Astrocyte (in vitro differentiated cells and primary cell): ENCODE measurements at regions not wholly inside any gene's neighbourhood (a gene's known extent, or its start where the extent isn't known, plus 50 kb on each side); places are given as distances from the start of the nearest gene placed in this dataset.

ENCODE experiments used
- DNase-seq: peaks from one replicate; pipeline ENCODE4 v3.0.0-alpha.2; 2010; ENCODE audit warnings: low read depth
- FAIRE-seq: peaks from 2 replicates; lab custom pipeline; 2011; peaks lifted over from hg19 to GRCh38; lab: Jason Lieb, UNC
- H2AFZ ChIP-seq: 2 replicates; pipeline ENCODE4 v1.6.0; 2012; ENCODE audit warnings: low read depth, low read length, inconsistent platforms
- H3K27ac ChIP-seq: 2 replicates; pipeline ENCODE4 v1.5.1; 2011; ENCODE audit warnings: low read depth, low read length, inconsistent platforms
- H3K27me3 ChIP-seq: 2 replicates; pipeline ENCODE4 v1.6.0; 2011; ENCODE audit warnings: low read length, inconsistent platforms; ENCODE audit not compliant: insufficient read depth
- H3K36me3 ChIP-seq: 2 replicates; pipeline ENCODE4 v1.5.1; 2011; ENCODE audit warnings: low read length, inconsistent platforms; ENCODE audit not compliant: insufficient read depth
- H3K4me1 ChIP-seq: 2 replicates; pipeline ENCODE4 v1.5.1; 2011; ENCODE audit warnings: low read length, inconsistent platforms; ENCODE audit not compliant: insufficient read depth
- H3K4me2 ChIP-seq: 2 replicates; pipeline ENCODE4 v1.6.0; 2012; ENCODE audit warnings: low read length, inconsistent platforms
- H3K4me3 ChIP-seq: 2 replicates; pipeline ENCODE4 v1.5.1; 2011; ENCODE audit warnings: low read depth, mild to moderate bottlenecking, low read length, inconsistent platforms; ENCODE audit not compliant: insufficient read depth
- H3K79me2 ChIP-seq: 2 replicates; pipeline ENCODE4 v1.6.0; 2012; ENCODE audit warnings: mild to moderate bottlenecking, low read length, inconsistent platforms; ENCODE audit not compliant: insufficient read depth
- H3K9ac ChIP-seq: 2 replicates; pipeline ENCODE4 v1.6.0; 2012; ENCODE audit warnings: mild to moderate bottlenecking, low read length, inconsistent platforms
- H3K9me3 ChIP-seq: 2 replicates; pipeline ENCODE4 v1.5.1; 2012; ENCODE audit warnings: low read depth, mild to moderate bottlenecking, low read length, inconsistent platforms; ENCODE audit not compliant: insufficient read depth
- H4K20me1 ChIP-seq: 2 replicates; pipeline ENCODE4 v1.6.0; 2012; ENCODE audit warnings: low read length, inconsistent platforms; ENCODE audit not compliant: insufficient read depth
- H3K27ac Mint-ChIP-seq: one replicate; pipeline ENCODE4 v1.8.0; 2021; ENCODE audit warnings: mild to moderate bottlenecking, mixed read lengths; ENCODE audit not compliant: unreplicated experiment
- H3K27me3 Mint-ChIP-seq: one replicate; pipeline ENCODE4 v1.8.0; 2021; ENCODE audit warnings: low read depth, mixed read lengths; ENCODE audit not compliant: unreplicated experiment
- H3K36me3 Mint-ChIP-seq: one replicate; pipeline ENCODE4 v1.8.0; 2021; ENCODE audit warnings: low read depth, mixed read lengths; ENCODE audit not compliant: unreplicated experiment
- H3K4me1 Mint-ChIP-seq: one replicate; pipeline ENCODE4 v1.8.0; 2021; ENCODE audit warnings: low read depth, mixed read lengths; ENCODE audit not compliant: unreplicated experiment
- H3K4me3 Mint-ChIP-seq: one replicate; pipeline ENCODE4 v1.8.0; 2021; ENCODE audit warnings: mild to moderate bottlenecking, moderate library complexity, mixed read lengths; ENCODE audit not compliant: unreplicated experiment
- H3K9me3 Mint-ChIP-seq: one replicate; pipeline ENCODE4 v1.8.0; 2021; ENCODE audit warnings: mild to moderate bottlenecking, mixed read lengths; ENCODE audit not compliant: unreplicated experiment
- EZH2 ChIP-seq: IDR thresholded peaks from 2 replicates; pipeline ENCODE4 v1.6.1; 2012; ENCODE audit warnings: mild to moderate bottlenecking, low read length, inconsistent platforms; ENCODE audit not compliant: insufficient read depth
- TF ChIP-seq, protein P1 (sequence below): IDR thresholded peaks from 2 replicates; pipeline ENCODE4 v1.5.1; 2011; ENCODE audit warnings: low read depth, mild to moderate bottlenecking, inconsistent platforms, low read length, moderate library complexity; ENCODE audit not compliant: insufficient read depth

DNA sequence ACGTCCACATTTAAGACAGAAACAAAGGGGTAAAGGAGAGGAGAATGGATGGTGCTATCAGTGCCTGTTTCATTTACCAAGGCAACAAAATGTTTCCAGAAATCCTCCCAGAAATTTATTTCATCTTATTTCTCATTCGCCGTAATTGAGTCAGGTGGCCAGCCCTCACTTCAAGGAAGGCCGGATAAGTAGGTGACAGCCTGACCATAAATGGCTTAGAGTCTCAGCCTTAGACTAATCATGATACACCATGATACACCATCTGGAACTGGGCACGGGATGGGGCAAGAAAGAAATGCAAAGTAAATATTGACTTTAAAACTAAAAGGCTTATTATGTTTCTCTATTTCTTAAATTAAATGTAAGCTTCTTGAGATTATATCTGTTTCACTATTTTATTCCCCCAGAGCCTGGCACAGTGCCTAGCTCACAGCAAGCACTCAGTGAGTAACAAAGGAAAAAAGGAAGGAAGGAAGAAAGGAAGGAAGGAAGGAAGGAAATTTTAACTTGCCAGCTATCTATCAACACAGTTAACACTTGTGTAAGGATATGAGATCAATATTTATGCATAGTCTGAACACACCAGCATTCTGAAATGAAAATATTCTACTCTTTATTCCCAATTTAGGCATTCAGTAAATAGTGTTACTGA, 106.1 kb upstream of the FSCB start:
- no peak overlapping the region for H3K4me3 Mint-ChIP-seq
- H3K9ac ChIP-seq: no peak overlapping the region

DNA sequence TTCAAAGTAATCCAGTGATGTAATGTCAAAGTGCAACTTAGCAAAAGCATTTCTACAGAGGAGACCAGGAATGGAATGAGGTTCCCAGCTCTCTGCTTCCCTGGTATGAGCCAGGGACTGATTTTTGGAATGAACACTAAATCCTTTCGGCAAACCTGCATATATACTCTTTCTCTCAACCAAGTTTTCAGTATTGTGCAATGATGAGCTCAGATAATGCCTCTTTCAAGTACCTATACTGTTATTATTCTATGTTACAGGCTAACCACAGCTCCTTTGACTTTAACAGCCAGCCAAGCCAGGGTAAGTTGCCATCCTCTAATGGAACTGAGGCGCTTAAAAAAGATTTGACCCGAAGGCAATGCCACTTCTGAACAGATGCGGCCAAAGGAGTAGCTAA, 104.9 kb upstream of the FSCB start:
- H2AFZ ChIP-seq: no peak overlapping the region
- Mint-ChIP-seq H3K4me1 (no peaks in the 10 kb centered on the region), H3K4me3 (no peak overlapping the region), H3K9me3 (no peaks in the 10 kb centered on the region), H3K27ac (no peak overlapping the region), H3K36me3 (no peaks in the 10 kb centered on the region), H3K27me3 (peaks cover 4% of the 10 kb centered on the region)
- FAIRE-seq (no peak), DNase-seq (no peak)
- no peaks in the 10 kb centered on the region for H3K9me3 ChIP-seq
- no peak for TF ChIP-seq EZH2
- TF ChIP-seq, protein P1, sequence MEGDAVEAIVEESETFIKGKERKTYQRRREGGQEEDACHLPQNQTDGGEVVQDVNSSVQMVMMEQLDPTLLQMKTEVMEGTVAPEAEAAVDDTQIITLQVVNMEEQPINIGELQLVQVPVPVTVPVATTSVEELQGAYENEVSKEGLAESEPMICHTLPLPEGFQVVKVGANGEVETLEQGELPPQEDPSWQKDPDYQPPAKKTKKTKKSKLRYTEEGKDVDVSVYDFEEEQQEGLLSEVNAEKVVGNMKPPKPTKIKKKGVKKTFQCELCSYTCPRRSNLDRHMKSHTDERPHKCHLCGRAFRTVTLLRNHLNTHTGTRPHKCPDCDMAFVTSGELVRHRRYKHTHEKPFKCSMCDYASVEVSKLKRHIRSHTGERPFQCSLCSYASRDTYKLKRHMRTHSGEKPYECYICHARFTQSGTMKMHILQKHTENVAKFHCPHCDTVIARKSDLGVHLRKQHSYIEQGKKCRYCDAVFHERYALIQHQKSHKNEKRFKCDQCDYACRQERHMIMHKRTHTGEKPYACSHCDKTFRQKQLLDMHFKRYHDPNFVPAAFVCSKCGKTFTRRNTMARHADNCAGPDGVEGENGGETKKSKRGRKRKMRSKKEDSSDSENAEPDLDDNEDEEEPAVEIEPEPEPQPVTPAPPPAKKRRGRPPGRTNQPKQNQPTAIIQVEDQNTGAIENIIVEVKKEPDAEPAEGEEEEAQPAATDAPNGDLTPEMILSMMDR: no peak
- no peaks in the 10 kb centered on the region for H3K79me2 ChIP-seq
- no peak overlapping the region for H3K4me3 ChIP-seq
- no peaks in the 10 kb centered on the region for H3K4me1 ChIP-seq
- no peak overlapping the region for H3K9ac ChIP-seq
- no peak overlapping the region for H3K27ac ChIP-seq
- H3K36me3 ChIP-seq: no peaks in the 10 kb centered on the region
- no peak overlapping the region for H3K4me2 ChIP-seq
- H3K27me3 ChIP-seq: no peaks in the 10 kb centered on the region
- no peaks in the 10 kb centered on the region for H4K20me1 ChIP-seq

More for the DNA sequence above, 106.1 kb upstream of the FSCB start:
- Mint-ChIP-seq H3K27me3 (peaks cover 2% of the 10 kb centered on the region), H3K36me3 (no peaks in the 10 kb centered on the region), H3K9me3 (no peaks in the 10 kb centered on the region), H3K27ac (no peak overlapping the region), H3K4me1 (no peaks in the 10 kb centered on the region)
- Histone ChIP-seq H3K79me2 (no peaks in the 10 kb centered on the region), H3K9me3 (no peaks in the 10 kb centered on the region), H3K27ac (no peak overlapping the region), H3K4me2 (no peak overlapping the region), H4K20me1 (no peaks in the 10 kb centered on the region), H3K36me3 (no peaks in the 10 kb centered on the region), H3K27me3 (no peaks in the 10 kb centered on the region), H3K4me3 (no peak overlapping the region), H2AFZ (no peak overlapping the region), H3K4me1 (no peaks in the 10 kb centered on the region)
- no peak for TF ChIP-seq EZH2
- TF ChIP-seq, protein P1: no peak
- FAIRE-seq (no peak), DNase-seq (no peak)

DNA sequence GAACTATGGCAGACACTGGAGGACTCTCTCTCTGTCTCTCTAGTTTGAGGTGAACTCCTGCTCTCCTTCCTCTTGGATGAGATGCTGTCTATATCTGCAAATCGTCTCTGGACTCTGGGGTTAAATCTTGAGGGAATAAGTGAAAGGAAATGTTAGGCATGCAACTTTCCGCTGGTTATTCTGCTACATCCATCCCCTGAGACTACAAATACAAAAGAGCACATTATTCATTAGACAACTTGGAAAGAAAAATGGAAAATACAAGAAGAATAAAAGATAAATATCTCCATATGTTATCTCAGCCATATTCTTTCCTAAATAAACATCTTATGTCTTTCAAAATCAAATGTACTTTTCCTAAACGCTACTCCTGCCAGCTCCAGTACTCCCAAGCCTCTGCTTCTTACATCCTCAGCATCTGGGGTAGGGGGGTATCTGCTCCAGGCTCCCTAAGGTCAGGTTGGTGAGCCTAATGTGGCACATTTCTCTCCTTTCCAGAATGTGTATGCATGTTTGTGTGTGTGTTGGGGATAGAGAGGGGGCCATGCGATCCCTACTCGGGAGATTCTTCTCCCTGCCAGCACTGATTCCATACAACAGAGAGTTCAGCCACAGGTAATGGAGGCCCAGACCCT, 102.9 kb upstream of the FSCB start:
- H3K4me3 ChIP-seq: no peak overlapping the region
- Mint-ChIP-seq H3K4me1 (no peaks in the 10 kb centered on the region), H3K27me3 (peaks cover 4% of the 10 kb centered on the region), H3K27ac (no peak overlapping the region), H3K9me3 (no peaks in the 10 kb centered on the region), H3K36me3 (no peaks in the 10 kb centered on the region), H3K4me3 (no peak overlapping the region)
- H3K36me3 ChIP-seq: no peaks in the 10 kb centered on the region
- H2AFZ ChIP-seq: no peak overlapping the region
- no peaks in the 10 kb centered on the region for H3K79me2 ChIP-seq
- no peaks in the 10 kb centered on the region for H4K20me1 ChIP-seq
- H3K27ac ChIP-seq: no peak overlapping the region
- no peak for FAIRE-seq
- H3K27me3 ChIP-seq: no peaks in the 10 kb centered on the region
- H3K9ac ChIP-seq: no peak overlapping the region
- TF ChIP-seq EZH2: no peak
- TF ChIP-seq, protein P1: no peak
- no peaks in the 10 kb centered on the region for H3K4me1 ChIP-seq
- H3K4me2 ChIP-seq: no peak overlapping the region
- H3K9me3 ChIP-seq: no peaks in the 10 kb centered on the region
- no peak for DNase-seq
